D721Med (cell line): ENCODE measurements at regions not wholly inside any gene's neighbourhood (a gene's known extent, or its start where the extent isn't known, plus 50 kb on each side); places are given as distances from the start of the nearest gene placed in this dataset.

Experiments
- DNase-seq: peaks from one replicate; pipeline ENCODE4 v3.0.0; 2011; ENCODE audit warnings: low spot score; ENCODE audit not compliant: insufficient read length
- FAIRE-seq: peaks from 2 replicates; lab custom pipeline; 2011; peaks lifted over from hg19 to GRCh38; lab: Jason Lieb, UNC
- CTCF ChIP-seq: IDR thresholded peaks from 2 replicates; pipeline ENCODE4 v1.5.1; 2012; ENCODE audit warnings: mild to moderate bottlenecking, control low read depth; ENCODE audit not compliant: insufficient read depth; ENCODE audit errors: missing control alignments

GRCh38 chr2:81940266-81940955, 1635.9 kb upstream of the LRRTM1 start:
- DNase-seq (no peak), FAIRE-seq (no peak)
- TF ChIP-seq CTCF = no peak

GRCh38 chr2:81937944-81938343, 1633.4 kb upstream of the LRRTM1 start:
- no peak for DNase-seq
- TF ChIP-seq CTCF = no peak
- no peak for FAIRE-seq

- FAIRE-seq (no peak), DNase-seq (no peak)
- no peak for TF ChIP-seq CTCF
These were observed 1599.0 kb upstream of the LRRTM1 start for GRCh38 chr2:81903534-81903933.

- TF ChIP-seq CTCF = peak; percentile 6
- FAIRE-seq (no peak), DNase-seq (no peak)
These were observed 1596.5 kb upstream of the LRRTM1 start for GRCh38 chr2:81901017-81901416.

- DNase-seq (no peak), FAIRE-seq (no peak)
- no peak for TF ChIP-seq CTCF
These were observed 1591.2 kb upstream of the LRRTM1 start for GRCh38 chr2:81895620-81896250.

- no peak for FAIRE-seq
- DNase-seq = no peak
These were observed 1590.0 kb upstream of the LRRTM1 start for GRCh38 chr2:81894451-81894990.

More at GRCh38 chr2:81894451-81894990, 1590.0 kb upstream of the LRRTM1 start:
- TF ChIP-seq CTCF = no peak
